H9 (cell line): ENCODE measurements at regions not wholly inside any gene's neighbourhood (a gene's known extent, or its start where the extent isn't known, plus 50 kb on each side); places are given as distances from the start of the nearest gene placed in this dataset.
A peak's percentile ranks its signal among the peaks of the same experiment; 100 is the strongest.

ENCODE experiments used
- DNase-seq: peaks from one replicate; pipeline ENCODE4 v3.0.0-alpha.2; 2017
- H2AFZ ChIP-seq: one replicate; pipeline ENCODE4 v1.6.1; 2013; ENCODE audit warnings: mild to moderate bottlenecking, low read length, control low read depth, moderate library complexity
- H2AK5ac ChIP-seq: 2 replicates; pipeline ENCODE4 v1.6.1; 2013; ENCODE audit warnings: low read length, control low read depth, mixed read lengths; ENCODE audit not compliant: insufficient read length
- H2BK120ac ChIP-seq: one replicate; pipeline ENCODE4 v1.6.1; 2013; ENCODE audit warnings: low read depth, mild to moderate bottlenecking, low read length, control low read depth, inconsistent platforms; ENCODE audit not compliant: poor library complexity, severe bottlenecking
- H2BK12ac ChIP-seq: 2 replicates; pipeline ENCODE4 v1.6.1; 2013; ENCODE audit warnings: low read length, control low read depth, mixed read lengths, low read depth; ENCODE audit not compliant: insufficient read length
- H2BK15ac ChIP-seq: 2 replicates; pipeline ENCODE4 v1.6.1; 2013; ENCODE audit warnings: low read depth, low read length, control low read depth
- H2BK20ac ChIP-seq: one replicate; pipeline ENCODE4 v1.6.1; 2013; ENCODE audit warnings: low read depth, mild to moderate bottlenecking, low read length, control low read depth, inconsistent platforms; ENCODE audit not compliant: poor library complexity, severe bottlenecking
- H2BK5ac ChIP-seq: 2 replicates; pipeline ENCODE4 v1.6.1; 2013; ENCODE audit warnings: low read length, control low read depth, mixed read lengths; ENCODE audit not compliant: insufficient read length
- H3K14ac ChIP-seq: 2 replicates; pipeline ENCODE4 v1.6.1; 2013; ENCODE audit warnings: low read length, control low read depth; ENCODE audit not compliant: insufficient read depth
- H3K18ac ChIP-seq: 2 replicates; pipeline ENCODE4 v1.6.1; 2013; ENCODE audit warnings: low read depth, mild to moderate bottlenecking, mixed read lengths, low read length, control low read depth; ENCODE audit not compliant: insufficient read length
- H3K23ac ChIP-seq: 2 replicates; pipeline ENCODE4 v1.6.1; 2013; ENCODE audit warnings: low read length, control low read depth, mixed read lengths, low read depth; ENCODE audit not compliant: insufficient read length
- H3K23me2 ChIP-seq: 2 replicates; pipeline ENCODE4 v1.6.1; 2013; ENCODE audit warnings: low read depth, mild to moderate bottlenecking, mixed read lengths, low read length, control low read depth; ENCODE audit not compliant: insufficient read length, poor library complexity, severe bottlenecking
- H3K27ac ChIP-seq: 2 replicates; pipeline ENCODE4 v1.5.1; 2013; ENCODE audit warnings: low read length, control low read depth, mixed read lengths, low read depth; ENCODE audit not compliant: insufficient read length
- H3K27me3 ChIP-seq: 2 replicates; pipeline ENCODE4 v1.6.1; 2013; ENCODE audit warnings: low read length, control low read depth, inconsistent platforms; ENCODE audit not compliant: insufficient read depth
- H3K4ac ChIP-seq: 2 replicates; pipeline ENCODE4 v1.6.1; 2013; ENCODE audit warnings: low read depth, mild to moderate bottlenecking, control low read depth, inconsistent platforms, low read length, moderate library complexity
- H3K4me1 ChIP-seq: 2 replicates; pipeline ENCODE4 v1.6.1; 2013; ENCODE audit warnings: low read length, control low read depth, inconsistent platforms; ENCODE audit not compliant: insufficient read depth
- H3K4me2 ChIP-seq: 2 replicates; pipeline ENCODE4 v1.6.1; 2013; ENCODE audit warnings: low read length, control low read depth, mixed read lengths; ENCODE audit not compliant: insufficient read length, insufficient read depth
- H3K56ac ChIP-seq: 2 replicates; pipeline ENCODE4 v1.6.1; 2013; ENCODE audit warnings: low read depth, mild to moderate bottlenecking, mixed read lengths, low read length, control low read depth; ENCODE audit not compliant: insufficient read length
- H3K79me1 ChIP-seq: 2 replicates; pipeline ENCODE4 v1.6.1; 2013; ENCODE audit warnings: low read depth, mild to moderate bottlenecking, moderate library complexity, low read length, control low read depth, inconsistent platforms; ENCODE audit not compliant: insufficient read depth, poor library complexity, severe bottlenecking
- H3K79me2 ChIP-seq: 2 replicates; pipeline ENCODE4 v1.6.1; 2013; ENCODE audit warnings: low read length, control low read depth, inconsistent platforms; ENCODE audit not compliant: insufficient read depth
- H3K9ac ChIP-seq: 2 replicates; pipeline ENCODE4 v1.6.1; 2013; ENCODE audit warnings: low read length, control low read depth, mixed read lengths; ENCODE audit not compliant: insufficient read length; ENCODE audit errors: extremely low read depth
- H3K9me3 ChIP-seq: one replicate; pipeline ENCODE4 v1.6.1; 2013; ENCODE audit warnings: low read depth, low read length, inconsistent platforms; ENCODE audit not compliant: control insufficient read depth
- H3T11ph ChIP-seq: one replicate; pipeline ENCODE4 v1.6.1; 2013; ENCODE audit warnings: mild to moderate bottlenecking, low read length, control low read depth, inconsistent platforms
- H4K20me1 ChIP-seq: one replicate; pipeline ENCODE4 v1.6.1; 2013; ENCODE audit not compliant: control insufficient read depth, insufficient read length, insufficient read depth
- H4K5ac ChIP-seq: 2 replicates; pipeline ENCODE4 v1.6.1; 2013; ENCODE audit warnings: low read depth, mild to moderate bottlenecking, mixed read lengths, low read length, control low read depth; ENCODE audit not compliant: insufficient read length
- H4K8ac ChIP-seq: replicated peaks from 2 replicates; pipeline ENCODE4 v1.6.1; 2013; ENCODE audit warnings: low read length, control low read depth, mixed read lengths, low read depth; ENCODE audit not compliant: insufficient read length
- H4K91ac ChIP-seq: 2 replicates; pipeline ENCODE4 v1.6.1; 2013; ENCODE audit warnings: low read depth, mild to moderate bottlenecking, moderate library complexity, mixed read lengths, low read length, control low read depth; ENCODE audit not compliant: insufficient read length
- H3K27ac Mint-ChIP-seq, 3 experiments: 2 replicates in 2 of 3; 3 replicates in 1 of 3; pipeline ENCODE4 v1.8.0; 2020 to 2021; ENCODE audit warnings: mixed read lengths in 3 of 3, mild to moderate bottlenecking in 1 of 3, moderate library complexity in 1 of 3
- H3K27me3 Mint-ChIP-seq: 2 replicates; pipeline ENCODE4 v1.8.0; 2021; ENCODE audit warnings: low read depth, mild to moderate bottlenecking, moderate library complexity, mixed read lengths
- H3K36me3 Mint-ChIP-seq, 3 experiments: 2 replicates in 2 of 3; 3 replicates in 1 of 3; pipeline ENCODE4 v1.8.0; 2020 to 2021; ENCODE audit warnings: low read depth in 3 of 3, mixed read lengths in 3 of 3; ENCODE audit not compliant: insufficient read depth in 1 of 3
- H3K4me1 Mint-ChIP-seq, 2 experiments: 2 replicates each; pipeline ENCODE4 v1.8.0; 2020; ENCODE audit warnings: mixed read lengths in 2 of 2
- H3K4me3 Mint-ChIP-seq, 2 experiments: 2 replicates in 1 of 2; 3 replicates in 1 of 2; pipeline ENCODE4 v1.8.0; 2020 to 2021; ENCODE audit warnings: mild to moderate bottlenecking in 2 of 2, mixed read lengths in 2 of 2, moderate library complexity in 1 of 2
- H3K9me3 Mint-ChIP-seq, 2 experiments: 2 replicates in 1 of 2; 3 replicates in 1 of 2; pipeline ENCODE4 v1.8.0; 2020; ENCODE audit warnings: mild to moderate bottlenecking in 2 of 2, mixed read lengths in 2 of 2, moderate library complexity in 1 of 2
- WGBS: extraction: QIAGEN DNeasy Blood & Tissue Kit; methylation state at CpG from one replicate; pipeline ENCODE4 v1.1.7; 2013; ENCODE audit warnings: missing lambda C conversion rate, low lambda C conversion rate, mixed read lengths; ENCODE audit not compliant: insufficient read length; ENCODE audit errors: extremely low coverage; 5-methylcytosine and 5-hydroxymethylcytosine counted together
- TF ChIP-seq, protein P1 (sequence below): fragments of 200-600 bp; sonication (generic); conservative IDR thresholded peaks from 3 replicates; pipeline ENCODE4 v1.8.0; 2021; ENCODE audit warnings: antibody characterized with exemption, mild to moderate bottlenecking

DNA sequence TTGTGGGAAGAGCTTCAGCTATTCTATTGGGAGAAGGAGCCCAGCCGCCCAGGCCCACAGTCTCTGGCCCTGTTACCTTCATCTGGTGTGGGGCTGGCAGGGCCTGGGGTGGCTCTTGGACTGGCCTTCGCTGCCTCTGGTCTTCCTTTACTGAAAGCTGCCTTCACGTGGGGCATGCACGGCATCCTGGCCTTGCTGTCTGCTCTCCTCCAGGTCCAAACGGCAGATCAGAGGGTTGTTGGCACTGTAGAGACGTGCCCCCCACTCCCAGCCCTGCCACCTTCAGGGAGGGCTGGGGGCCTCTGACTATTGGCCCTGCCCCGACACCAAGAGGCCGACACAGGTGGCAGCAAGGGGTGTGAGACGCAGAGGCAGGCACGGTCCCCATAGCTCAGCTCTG is 291.3 kb upstream of the IRX1 start:
- H2BK120ac ChIP-seq, result no peak overlapping the region
- Mint-ChIP-seq H3K4me1 (peaks cover 0 to 7% of the 10 kb centered on the region in 2 experiments; a peak in 2 of 4 replicates), H3K36me3 (no peaks in the 10 kb centered on the region; a peak in 1 of 7 replicates), H3K9me3 (peaks cover 0 to 3% of the 10 kb centered on the region in 2 experiments; a peak in 2 of 5 replicates), H3K27me3 (no peaks in the 10 kb centered on the region), H3K27ac (no peak overlapping the region), H3K4me3 (no peak overlapping the region)
- H2BK15ac ChIP-seq, result no peak overlapping the region
- H3K9me3 ChIP-seq, result no peaks in the 10 kb centered on the region
- no peak overlapping the region for H2AK5ac ChIP-seq
- H3K23me2 ChIP-seq, result no peaks in the 10 kb centered on the region
- H2AFZ ChIP-seq, result no peak overlapping the region
- no peak overlapping the region for H4K91ac ChIP-seq
- H3K23ac ChIP-seq, result no peak overlapping the region
- H3K79me2 ChIP-seq, result no peaks in the 10 kb centered on the region
- H3T11ph ChIP-seq, result no peak overlapping the region
- H3K18ac ChIP-seq, result no peak overlapping the region
- no peaks in the 10 kb centered on the region for H3K79me1 ChIP-seq
- H3K4me1 ChIP-seq, result no peaks in the 10 kb centered on the region
- H3K4me2 ChIP-seq, result no peak overlapping the region
- TF ChIP-seq, protein P1, sequence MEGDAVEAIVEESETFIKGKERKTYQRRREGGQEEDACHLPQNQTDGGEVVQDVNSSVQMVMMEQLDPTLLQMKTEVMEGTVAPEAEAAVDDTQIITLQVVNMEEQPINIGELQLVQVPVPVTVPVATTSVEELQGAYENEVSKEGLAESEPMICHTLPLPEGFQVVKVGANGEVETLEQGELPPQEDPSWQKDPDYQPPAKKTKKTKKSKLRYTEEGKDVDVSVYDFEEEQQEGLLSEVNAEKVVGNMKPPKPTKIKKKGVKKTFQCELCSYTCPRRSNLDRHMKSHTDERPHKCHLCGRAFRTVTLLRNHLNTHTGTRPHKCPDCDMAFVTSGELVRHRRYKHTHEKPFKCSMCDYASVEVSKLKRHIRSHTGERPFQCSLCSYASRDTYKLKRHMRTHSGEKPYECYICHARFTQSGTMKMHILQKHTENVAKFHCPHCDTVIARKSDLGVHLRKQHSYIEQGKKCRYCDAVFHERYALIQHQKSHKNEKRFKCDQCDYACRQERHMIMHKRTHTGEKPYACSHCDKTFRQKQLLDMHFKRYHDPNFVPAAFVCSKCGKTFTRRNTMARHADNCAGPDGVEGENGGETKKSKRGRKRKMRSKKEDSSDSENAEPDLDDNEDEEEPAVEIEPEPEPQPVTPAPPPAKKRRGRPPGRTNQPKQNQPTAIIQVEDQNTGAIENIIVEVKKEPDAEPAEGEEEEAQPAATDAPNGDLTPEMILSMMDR, result no peak
- H3K27me3 ChIP-seq, result no peaks in the 10 kb centered on the region
- H2BK20ac ChIP-seq, result no peak overlapping the region
- no peak overlapping the region for H3K9ac ChIP-seq
- no peak overlapping the region for H3K56ac ChIP-seq
- no peaks in the 10 kb centered on the region for H4K20me1 ChIP-seq
- DNase-seq, result no peak
- no peak overlapping the region for H3K4ac ChIP-seq
- no peak overlapping the region for H2BK5ac ChIP-seq
- no peak overlapping the region for H4K8ac ChIP-seq
- no peak overlapping the region for H3K27ac ChIP-seq
- WGBS, result no CpG with 5 or more reads among the region's 10 CpGs
- peak overlapping the region; percentile 56; the same call in 1 of the 2 replicates for H3K14ac ChIP-seq
- no peak overlapping the region for H2BK12ac ChIP-seq
- H4K5ac ChIP-seq, result no peak overlapping the region
